K562 (cell line): ENCODE measurements at regions not wholly inside any gene's neighbourhood (a gene's known extent, or its start where the extent isn't known, plus 50 kb on each side); places are given as distances from the start of the nearest gene placed in this dataset.

Experiments used
- ETV1 ChIP-seq: fragments of 450-650 bp; conservative IDR thresholded peaks from 2 replicates; pipeline ENCODE4 v1.6.1; 2016; ENCODE audit warnings: missing genetic modification characterization, control low read depth, low read depth, missing compliant biosample characterization
- ETV6 ChIP-seq, 3 experiments: fragments of 150-350 bp in 1 of 3; sonication (generic) in 1 of 3; formaldehyde crosslinking in 1 of 3; IDR thresholded peaks; 2 replicates each; pipeline versions ENCODE4 v1.6.1 to v1.8.0; 2014 to 2022; ENCODE audit warnings: borderline replicate concordance in 2 of 3, low read depth in 2 of 3, antibody characterized with exemption in 1 of 3, low read length in 1 of 3, mild to moderate bottlenecking in 1 of 3, missing genetic modification reagents in 1 of 3
- JUN ChIP-seq, 2 experiments: sonication (generic) in 1 of 2; formaldehyde crosslinking in 1 of 2; IDR thresholded peaks; 2 replicates each; pipeline versions ENCODE4 v1.6.1 to v1.8.0; 2012 to 2022; ENCODE audit warnings: borderline replicate concordance in 2 of 2, mild to moderate bottlenecking in 2 of 2, improper control_type of control experiment in 1 of 2, low read depth in 1 of 2, low read length in 1 of 2, missing genetic modification reagents in 1 of 2
- MEF2D ChIP-seq: conservative IDR thresholded peaks from 2 replicates; pipeline ENCODE4 v1.6.1; 2016; ENCODE audit warnings: low read depth, missing genetic modification characterization, missing compliant biosample characterization
- NR1H2 ChIP-seq: sonication (generic); formaldehyde crosslinking; IDR thresholded peaks from 2 replicates; pipeline ENCODE4 v1.4.0; 2020; ENCODE audit warnings: mild to moderate bottlenecking, missing genetic modification reagents
- TEAD1 ChIP-seq, 2 experiments: fragments of 450-650 bp in 1 of 2; sonication (generic) in 1 of 2; formaldehyde crosslinking; IDR thresholded peaks; 2 replicates each; pipeline versions ENCODE4 v1.4.0 to v1.8.0; 2020 to 2022; ENCODE audit warnings: mild to moderate bottlenecking in 2 of 2, missing genetic modification reagents in 1 of 2
- THRA ChIP-seq: fragments of 450-650 bp; IDR thresholded peaks from 2 replicates; pipeline ENCODE4 v1.6.1; 2017; ENCODE audit warnings: mild to moderate bottlenecking, moderate library complexity
- ZNF584 ChIP-seq: fragments of 200-800 bp; sonication (Bioruptor generic); IDR thresholded peaks from 2 replicates; pipeline ENCODE4 v1.6.1; 2016; ENCODE audit warnings: low read depth, mild to moderate bottlenecking, missing genetic modification characterization, missing compliant biosample characterization
- TF ChIP-seq, protein P1 (sequence below): fragments of 250-450 bp; sonication (Bioruptor Pico); IDR thresholded peaks from 2 replicates; pipeline ENCODE4 v1.4.0; 2020
- TF ChIP-seq, protein P2 (sequence below): sonication (generic); formaldehyde crosslinking; IDR thresholded peaks from 2 replicates; pipeline ENCODE4 v1.8.0; 2022; ENCODE audit warnings: mild to moderate bottlenecking, missing genetic modification reagents

DNA sequence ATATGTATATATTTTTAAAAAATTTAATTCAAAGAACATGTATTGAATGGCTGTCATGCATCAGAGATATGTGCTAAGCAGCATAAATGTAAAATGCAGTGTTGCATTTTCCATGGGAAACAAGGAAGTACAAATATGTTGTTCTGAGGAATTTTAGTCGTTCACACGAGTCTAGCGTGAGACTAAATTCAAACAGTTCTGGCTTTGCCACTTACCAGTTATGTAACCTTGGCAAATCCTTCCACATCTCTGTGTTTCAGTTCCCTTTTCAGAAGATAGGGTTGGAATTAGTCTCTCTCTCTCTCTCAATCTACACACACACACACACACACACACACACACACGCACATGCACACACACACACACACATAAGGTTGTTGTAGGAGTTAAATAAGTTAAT lies 305.4 kb downstream of the UTRN start (continued):
- TF ChIP-seq NR1H2 (no peak), MEF2D (tag) (no peak), TEAD1 (CRISPR knock-in tag; IDR thresholded peaks at IDR 0.05) (no peak), ETV6 (IDR thresholded peaks at IDR 0.05; ENCODE audit: borderline replicate concordance in 1 of 2, low read depth in 2 of 2, low read length in 1 of 2) (no peak), ETV6 (CRISPR knock-in tag; IDR thresholded peaks at IDR 0.05; ENCODE audit: borderline replicate concordance) (no peak), THRA (no peak), JUN (IDR thresholded peaks at IDR 0.05; ENCODE audit: borderline replicate concordance, low read depth, low read length) (no peak), JUN (CRISPR knock-in tag; IDR thresholded peaks at IDR 0.05; ENCODE audit: borderline replicate concordance) (no peak), ETV1 (tag) (no peak), ZNF584 (CRISPR knock-in tag) (no peak)
- TF ChIP-seq, protein P1, sequence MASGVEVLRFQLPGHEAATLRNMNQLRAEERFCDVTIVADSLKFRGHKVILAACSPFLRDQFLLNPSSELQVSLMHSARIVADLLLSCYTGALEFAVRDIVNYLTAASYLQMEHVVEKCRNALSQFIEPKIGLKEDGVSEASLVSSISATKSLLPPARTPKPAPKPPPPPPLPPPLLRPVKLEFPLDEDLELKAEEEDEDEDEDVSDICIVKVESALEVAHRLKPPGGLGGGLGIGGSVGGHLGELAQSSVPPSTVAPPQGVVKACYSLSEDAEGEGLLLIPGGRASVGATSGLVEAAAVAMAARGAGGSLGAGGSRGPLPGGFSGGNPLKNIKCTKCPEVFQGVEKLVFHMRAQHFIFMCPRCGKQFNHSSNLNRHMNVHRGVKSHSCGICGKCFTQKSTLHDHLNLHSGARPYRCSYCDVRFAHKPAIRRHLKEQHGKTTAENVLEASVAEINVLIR (CRISPR knock-in tag) = no peak
- TF ChIP-seq, protein P2, sequence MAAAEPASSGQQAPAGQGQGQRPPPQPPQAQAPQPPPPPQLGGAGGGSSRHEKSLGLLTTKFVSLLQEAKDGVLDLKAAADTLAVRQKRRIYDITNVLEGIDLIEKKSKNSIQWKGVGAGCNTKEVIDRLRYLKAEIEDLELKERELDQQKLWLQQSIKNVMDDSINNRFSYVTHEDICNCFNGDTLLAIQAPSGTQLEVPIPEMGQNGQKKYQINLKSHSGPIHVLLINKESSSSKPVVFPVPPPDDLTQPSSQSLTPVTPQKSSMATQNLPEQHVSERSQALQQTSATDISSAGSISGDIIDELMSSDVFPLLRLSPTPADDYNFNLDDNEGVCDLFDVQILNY = no peak
